Gastroesophageal sphincter (tissue), 4 donors: ENCODE measurements at regions not wholly inside any gene's neighbourhood (a gene's known extent, or its start where the extent isn't known, plus 50 kb on each side); places are given as distances from the start of the nearest gene placed in this dataset.

ENCODE experiments used
- ATAC-seq: fragments of 150-250 bp; one replicate; pipeline ENCODE4 v1.9.1; 2016; ENCODE audit warnings: mild to moderate bottlenecking, moderate library complexity
- H3K27ac ChIP-seq, 4 donors: fragments of 200-600 bp; sonication (generic) in 3 of 4; 1 replicate in 3 of 4; 2 replicates in 1 of 4; pipeline ENCODE4 v1.5.1; 2016 to 2019
- H3K27me3 ChIP-seq: fragments of 200-600 bp; sonication (generic); one replicate; pipeline ENCODE4 v1.5.1; 2019
- H3K36me3 ChIP-seq, 2 donors: fragments of 200-600 bp; sonication (generic); one replicate each; pipeline ENCODE4 v1.5.1; 2019; ENCODE audit warnings: control low read depth in 1 of 2
- H3K4me1 ChIP-seq, 3 donors: fragments of 200-600 bp; sonication (generic); 1 replicate in 2 of 3; 2 replicates in 1 of 3; pipeline ENCODE4 v1.5.1; 2016 to 2019; ENCODE audit warnings: control low read depth in 2 of 3
- H3K4me3 ChIP-seq, 2 donors: fragments of 200-600 bp; sonication (generic); one replicate each; pipeline ENCODE4 v1.5.1; 2019; ENCODE audit warnings: mild to moderate bottlenecking in 1 of 2, moderate library complexity in 1 of 2
- H3K9me3 ChIP-seq, 3 donors: fragments of 200-600 bp; sonication (generic); one replicate each; pipeline ENCODE4 v1.5.1; 2017 to 2019; ENCODE audit warnings: control low read depth in 2 of 3
- EP300 ChIP-seq: sonication (generic); formaldehyde crosslinking; IDR thresholded peaks from one replicate; pipeline ENCODE4 v1.6.1; 2017; ENCODE audit warnings: antibody characterized with exemption, mild to moderate bottlenecking
- POLR2A ChIP-seq, 2 donors: fragments of 450-650 bp; IDR thresholded peaks; one replicate each; pipeline ENCODE4 v1.6.1; 2017; ENCODE audit warnings: antibody characterized with exemption in 2 of 2, mild to moderate bottlenecking in 2 of 2, moderate library complexity in 1 of 2
- POLR2AphosphoS5 ChIP-seq: sonication (generic); formaldehyde crosslinking; IDR thresholded peaks from one replicate; pipeline ENCODE4 v1.6.1; 2017; ENCODE audit warnings: antibody characterized with exemption
- WGBS, 2 donors: methylation state at CpG; one replicate each; pipeline ENCODE4 v1.1.5; 2018; ENCODE audit warnings: low coverage in 1 of 2; 5-methylcytosine and 5-hydroxymethylcytosine counted together
- TF ChIP-seq, protein P1 (sequence below), 4 experiments: fragments of 200-600 bp in 2 of 4; fragments of 450-650 bp in 2 of 4; sonication (generic) in 1 of 4; IDR thresholded peaks; one replicate each; pipeline ENCODE4 v1.5.1; 2017 to 2019; ENCODE audit warnings: antibody characterized with exemption in 4 of 4, mild to moderate bottlenecking in 2 of 4, moderate library complexity in 2 of 4

DNA sequence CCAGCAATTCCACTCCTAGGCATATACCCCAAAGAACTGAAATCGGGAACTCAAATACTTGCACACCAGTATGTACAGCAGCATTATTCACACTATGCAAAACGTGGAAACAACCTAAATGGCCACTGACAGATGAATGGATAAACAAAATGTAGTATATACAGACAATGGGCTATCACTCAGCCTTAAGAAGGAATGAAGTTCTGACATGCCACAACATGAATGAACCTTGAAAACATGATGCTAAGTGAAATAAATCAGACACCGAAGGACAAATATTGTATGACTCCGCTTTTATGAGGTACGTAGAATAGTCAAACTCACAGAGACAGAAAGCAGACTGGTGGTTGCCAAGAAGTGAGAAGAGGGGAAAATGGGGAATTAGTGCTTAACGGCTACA, 59.1 kb upstream of the CCN6 start:
- no peak for ATAC-seq
- Histone ChIP-seq H3K27ac (no peak overlapping the region), H3K27me3 (no peaks in the 10 kb centered on the region), H3K4me1 (peaks cover 0 to 9% (median 4%) of the 10 kb centered on the region in 3 donors), H3K4me3 (no peak overlapping the region), H3K9me3 (no peaks in the 10 kb centered on the region), H3K36me3 (no peaks in the 10 kb centered on the region)
- 84 to 100% methylated on average over 1 to 6 of the region's 6 CpGs for WGBS, 2 donors
- TF ChIP-seq EP300 (no peak), POLR2AphosphoS5 (no peak), POLR2A (IDR thresholded peaks at IDR 0.05) (no peak)
- TF ChIP-seq, protein P1, sequence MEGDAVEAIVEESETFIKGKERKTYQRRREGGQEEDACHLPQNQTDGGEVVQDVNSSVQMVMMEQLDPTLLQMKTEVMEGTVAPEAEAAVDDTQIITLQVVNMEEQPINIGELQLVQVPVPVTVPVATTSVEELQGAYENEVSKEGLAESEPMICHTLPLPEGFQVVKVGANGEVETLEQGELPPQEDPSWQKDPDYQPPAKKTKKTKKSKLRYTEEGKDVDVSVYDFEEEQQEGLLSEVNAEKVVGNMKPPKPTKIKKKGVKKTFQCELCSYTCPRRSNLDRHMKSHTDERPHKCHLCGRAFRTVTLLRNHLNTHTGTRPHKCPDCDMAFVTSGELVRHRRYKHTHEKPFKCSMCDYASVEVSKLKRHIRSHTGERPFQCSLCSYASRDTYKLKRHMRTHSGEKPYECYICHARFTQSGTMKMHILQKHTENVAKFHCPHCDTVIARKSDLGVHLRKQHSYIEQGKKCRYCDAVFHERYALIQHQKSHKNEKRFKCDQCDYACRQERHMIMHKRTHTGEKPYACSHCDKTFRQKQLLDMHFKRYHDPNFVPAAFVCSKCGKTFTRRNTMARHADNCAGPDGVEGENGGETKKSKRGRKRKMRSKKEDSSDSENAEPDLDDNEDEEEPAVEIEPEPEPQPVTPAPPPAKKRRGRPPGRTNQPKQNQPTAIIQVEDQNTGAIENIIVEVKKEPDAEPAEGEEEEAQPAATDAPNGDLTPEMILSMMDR (IDR thresholded peaks at IDR 0.05), result no peak

DNA sequence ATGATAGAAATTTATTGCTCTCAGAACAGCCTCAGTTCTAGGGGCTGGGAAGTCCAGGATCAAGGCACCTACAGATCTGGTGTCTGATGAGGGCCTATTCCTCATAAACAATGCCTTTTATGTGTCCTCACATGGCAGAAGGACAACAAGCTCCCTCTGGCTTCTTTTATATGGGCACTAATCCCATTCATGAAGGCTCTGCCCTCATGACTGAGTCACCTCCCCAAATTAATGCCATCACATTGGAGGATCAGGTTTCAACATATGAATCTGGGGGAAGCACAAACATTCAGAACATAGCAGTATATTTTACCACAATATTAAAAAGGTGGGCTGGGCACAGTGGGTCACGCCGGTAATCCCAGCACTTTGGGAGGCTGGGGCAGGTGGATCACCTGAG, 58.5 kb upstream of the CCN6 start:
- Histone ChIP-seq H3K4me3 (no peak overlapping the region), H3K27ac (no peak overlapping the region), H3K36me3 (no peaks in the 10 kb centered on the region), H3K27me3 (no peaks in the 10 kb centered on the region), H3K9me3 (no peaks in the 10 kb centered on the region), H3K4me1 (peaks cover 0 to 9% (median 4%) of the 10 kb centered on the region in 3 donors)
- TF ChIP-seq POLR2A (IDR thresholded peaks at IDR 0.05) (no peak), POLR2AphosphoS5 (no peak), EP300 (no peak)
- TF ChIP-seq, protein P1 (IDR thresholded peaks at IDR 0.05), result no peak
- 100% methylated on average over 2 of the region's 2 CpGs; no CpG with 5 or more reads in 1 of the 2 donors for WGBS, 2 donors
- no peak for ATAC-seq

DNA sequence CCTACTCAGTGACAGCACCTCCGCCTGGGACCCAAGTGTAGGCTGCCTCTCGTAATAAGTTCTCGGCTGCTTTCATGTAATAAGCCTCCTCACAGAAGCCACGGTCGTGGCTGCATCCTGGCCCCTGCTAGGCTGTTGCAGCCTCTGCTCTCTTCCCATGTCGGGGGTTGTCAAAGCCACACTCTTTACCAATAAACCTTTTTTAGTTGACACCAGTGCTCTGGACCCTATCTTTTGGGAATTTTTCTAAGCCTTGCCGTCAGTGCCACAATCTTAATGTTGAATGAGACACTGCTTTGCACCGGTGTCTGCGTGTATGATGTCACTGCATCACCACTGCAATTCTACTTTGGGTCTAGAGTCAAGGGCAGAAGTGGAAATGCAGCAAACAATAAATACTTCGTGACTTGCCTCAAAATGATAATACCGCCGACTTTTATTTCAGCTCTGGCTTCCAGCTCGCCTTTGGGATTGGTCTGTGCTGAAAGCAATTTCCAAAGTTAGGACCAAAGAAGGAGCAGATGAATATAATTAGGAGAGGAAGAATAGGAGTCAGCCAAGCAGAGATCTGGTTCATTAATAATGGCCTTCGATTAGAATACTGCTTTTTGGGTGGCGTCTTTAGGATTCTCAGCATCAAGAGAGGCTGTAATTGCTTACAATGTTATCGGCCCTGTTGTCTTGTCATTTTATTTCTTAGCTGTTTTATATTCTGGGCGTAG, 57.6 kb upstream of the CCN6 start:
- Histone ChIP-seq H3K27ac (peak overlapping the region in 1 of 4 donors; percentile 10), H3K4me3 (no peak overlapping the region)
- no peak for ATAC-seq

DNA sequence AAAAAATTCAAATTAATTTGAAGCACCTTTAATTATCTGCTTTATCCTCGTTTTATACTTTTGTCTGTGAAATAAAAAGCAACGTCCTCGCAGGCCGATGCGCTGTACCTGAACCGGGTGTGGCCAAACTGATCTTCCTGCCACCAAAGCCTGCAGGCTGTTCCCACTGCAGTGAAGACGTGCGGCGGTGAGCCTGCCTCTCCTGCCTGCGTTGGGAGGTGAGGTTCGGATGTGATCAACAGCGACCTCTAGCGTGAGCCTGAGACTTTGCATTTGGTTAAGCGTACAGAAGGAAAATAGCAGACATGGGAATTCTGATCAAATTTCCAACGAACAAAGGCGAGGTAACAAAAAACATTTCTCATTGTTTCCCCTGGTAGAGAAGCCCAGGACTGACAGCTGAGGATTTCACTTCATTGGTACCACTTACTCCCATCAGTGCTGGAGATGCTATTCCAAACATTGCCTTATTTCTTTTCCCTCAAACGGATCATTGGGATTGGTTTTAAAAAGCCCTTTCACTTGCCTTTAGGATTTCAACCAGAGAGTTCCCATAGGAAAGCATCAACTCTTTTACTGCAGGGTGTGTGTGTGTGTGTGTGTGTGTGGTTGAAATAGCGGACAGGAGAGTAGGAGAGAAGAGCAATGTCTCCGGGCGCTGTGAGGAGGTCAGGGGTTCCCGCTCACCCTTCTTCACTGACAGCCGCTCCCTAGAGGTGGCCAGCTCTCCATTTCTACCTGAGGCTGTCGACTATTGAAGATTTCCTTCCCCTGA, 56.6 kb upstream of the CCN6 start:
- Histone ChIP-seq H3K27ac (peak overlapping the region in 3 of 4 donors; percentile 58 to 63 (median 61)), H3K9me3 (no peaks in the 10 kb centered on the region), H3K36me3 (no peaks in the 10 kb centered on the region), H3K4me3 (peak overlapping the region in 1 of 2 donors; percentile 21), H3K27me3 (no peaks in the 10 kb centered on the region), H3K4me1 (peaks cover 0 to 9% (median 4%) of the 10 kb centered on the region in 3 donors)
- no peak for TF ChIP-seq POLR2AphosphoS5
- TF ChIP-seq POLR2A (IDR thresholded peaks at IDR 0.05), result no peak
- TF ChIP-seq, protein P1 (IDR thresholded peaks at IDR 0.05), result peak; percentile 85 to 94 (median 89)
- ATAC-seq, result peak; percentile 79
- 14 to 30% methylated on average over 12 to 18 of the region's 23 CpGs for WGBS, 2 donors

More for the DNA sequence above, 57.6 kb upstream of the CCN6 start:
- 80 to 85% methylated on average over 10 to 17 of the region's 17 CpGs for WGBS, 2 donors
- Histone ChIP-seq H3K4me1 (peaks cover 0 to 9% (median 4%) of the 10 kb centered on the region in 3 donors), H3K36me3 (no peaks in the 10 kb centered on the region), H3K9me3 (no peaks in the 10 kb centered on the region), H3K27me3 (no peaks in the 10 kb centered on the region)
- TF ChIP-seq, protein P1 (IDR thresholded peaks at IDR 0.05), result no peak
- TF ChIP-seq POLR2A (IDR thresholded peaks at IDR 0.05), result no peak
- no peak for TF ChIP-seq POLR2AphosphoS5
- no peak for TF ChIP-seq EP300
